ENCODE measurements at regions not wholly inside any gene's neighbourhood (a gene's known extent, or its start where the extent isn't known, plus 50 kb on each side); places are given as distances from the start of the nearest gene placed in this dataset.
"Not testable (repeated sequence)": the region's sequence is repeated elsewhere in the genome, so short reads cannot be mapped to it uniquely, and the experiment has no call there.

GRCh38 chr21:22374218-22374969 is 1376.2 kb downstream of the NCAM2 start:
- intact Hi-C loops (cut with DNase I; ENCODE audit: low total_unique reads) = no loop called here
- Histone ChIP-seq H3K36me3 (no peaks in the 10 kb centered on the region), H3K9me3 (no peaks in the 10 kb centered on the region), H3K27me3 (no peaks in the 10 kb centered on the region), H3K4me1 (no peaks in the 10 kb centered on the region), H3K27ac (no peak overlapping the region), H3K4me3 (no peak overlapping the region)
- no peak for DNase-seq
- TF ChIP-seq POLR2A (IDR thresholded peaks at IDR 0.05) = no peak
- TF ChIP-seq CTCF (IDR thresholded peaks at IDR 0.05) = no peak

GRCh38 chr21:22377795-22378194 is 1379.6 kb downstream of the NCAM2 start:
- H3K36me3 ChIP-seq; H3K4me3 ChIP-seq; H3K27me3 ChIP-seq; intact Hi-C loops (cut with DNase I; ENCODE audit: low total_unique reads); H3K27ac ChIP-seq; DNase-seq; H3K9me3 ChIP-seq; H3K4me1 ChIP-seq: not testable (repeated sequence)

GRCh38 chr21:22393324-22393723 is 1395.1 kb downstream of the NCAM2 start:
- DNase-seq = no peak
- no peaks in the 10 kb centered on the region for H3K4me1 ChIP-seq
- H3K4me3 ChIP-seq = no peak overlapping the region
- H3K27me3 ChIP-seq = no peaks in the 10 kb centered on the region
- no peak overlapping the region for H3K27ac ChIP-seq
- TF ChIP-seq POLR2A (IDR thresholded peaks at IDR 0.05) = no peak
- no peak for TF ChIP-seq CTCF (IDR thresholded peaks at IDR 0.05)
- no peaks in the 10 kb centered on the region for H3K36me3 ChIP-seq
- intact Hi-C loops (cut with DNase I; ENCODE audit: low total_unique reads) = no loop called here
- H3K9me3 ChIP-seq = no peaks in the 10 kb centered on the region

GRCh38 chr21:22395965-22396364 is 1397.8 kb downstream of the NCAM2 start:
- intact Hi-C loops (cut with DNase I; ENCODE audit: low total_unique reads) = no loop called here
- Histone ChIP-seq H3K4me1 (no peaks in the 10 kb centered on the region), H3K4me3 (no peak overlapping the region), H3K27ac (no peak overlapping the region), H3K9me3 (no peaks in the 10 kb centered on the region), H3K36me3 (no peaks in the 10 kb centered on the region), H3K27me3 (no peaks in the 10 kb centered on the region)
- TF ChIP-seq CTCF (IDR thresholded peaks at IDR 0.05) (no peak), POLR2A (IDR thresholded peaks at IDR 0.05) (no peak)
- no peak for DNase-seq

GRCh38 chr21:22399681-22400514 is 1401.7 kb downstream of the NCAM2 start:
- Histone ChIP-seq H3K27me3 (no peaks in the 10 kb centered on the region), H3K36me3 (no peaks in the 10 kb centered on the region), H3K9me3 (no peaks in the 10 kb centered on the region), H3K4me1 (no peaks in the 10 kb centered on the region), H3K27ac (no peak overlapping the region), H3K4me3 (no peak overlapping the region)
- DNase-seq = no peak
- intact Hi-C loops (cut with DNase I; ENCODE audit: low total_unique reads) = no loop called here
- TF ChIP-seq POLR2A (IDR thresholded peaks at IDR 0.05) (no peak), CTCF (IDR thresholded peaks at IDR 0.05) (no peak)

All from uterus (tissue), 3 donors.